IMR-90 (cell line): ENCODE measurements at regions not wholly inside any gene's neighbourhood (a gene's known extent, or its start where the extent isn't known, plus 50 kb on each side); places are given as distances from the start of the nearest gene placed in this dataset.

Experiments used
- ATAC-seq: fragments of 200-7000 bp; cut with Tn5 transposase; 2 replicates; pipeline ENCODE4 v1.9.1; 2020; ENCODE audit warnings: low read depth, mild to moderate bottlenecking, moderate library complexity
- BruUV-seq: library from RNA; stranded (reverse); fragments of 400-500 nt; replicated peaks from 2 replicates; lab custom pipeline; 2021; lab: Mats Ljungman, UMichigan
- CTCF ChIA-PET: fragments of 300-600 bp; formaldehyde crosslinking; extraction: SDS; loops from one replicate; lab custom pipeline; 2021; ENCODE audit warnings: antibody characterized with exemption; lab: Yijun Ruan, JAX
- POLR2A ChIA-PET: fragments of 300-600 bp; sonication (Branson Sonifier 250); formaldehyde crosslinking; loops from one replicate; lab custom pipeline; 2022; ENCODE audit warnings: antibody characterized with exemption; ENCODE audit not compliant: unreplicated experiment; lab: Charles Lee
- DNase-seq: peaks from one replicate; pipeline ENCODE4 v3.0.0; 2013
- H2AFZ ChIP-seq: replicated peaks from 2 replicates; pipeline ENCODE3; 2013; ENCODE audit warnings: low read length, mild to moderate bottlenecking; ENCODE audit not compliant: poor library complexity
- H2AK5ac ChIP-seq: 2 replicates; pipeline ENCODE4 v1.6.1; 2013; ENCODE audit warnings: low read depth, low read length, inconsistent platforms
- H2AK9ac ChIP-seq: replicated peaks from 2 replicates; pipeline ENCODE3; 2013; ENCODE audit warnings: mild to moderate bottlenecking, low read depth, low read length, moderate library complexity; ENCODE audit not compliant: poor library complexity
- H2BK120ac ChIP-seq: 2 replicates; pipeline ENCODE4 v1.6.1; 2013; ENCODE audit warnings: low read depth, low read length, inconsistent platforms
- H2BK15ac ChIP-seq: 3 replicates; pipeline ENCODE4 v1.6.1; 2013; ENCODE audit warnings: low read depth, low read length, inconsistent platforms
- H2BK20ac ChIP-seq: 2 replicates; pipeline ENCODE4 v1.6.1; 2013; ENCODE audit warnings: low read depth, mild to moderate bottlenecking, inconsistent platforms, low read length, moderate library complexity
- H2BK5ac ChIP-seq: 2 replicates; pipeline ENCODE4 v1.6.1; 2013; ENCODE audit warnings: mild to moderate bottlenecking, low read depth, low read length, inconsistent platforms; ENCODE audit not compliant: poor library complexity, severe bottlenecking
- H3K14ac ChIP-seq: replicated peaks from 2 replicates; pipeline ENCODE4 v1.6.1; 2013; ENCODE audit warnings: low read depth, low read length, inconsistent platforms
- H3K18ac ChIP-seq: 2 replicates; pipeline ENCODE4 v1.6.1; 2013; ENCODE audit warnings: low read depth, low read length, control low read depth
- H3K23ac ChIP-seq: 2 replicates; pipeline ENCODE4 v1.6.1; 2013; ENCODE audit warnings: low read depth, low read length, inconsistent platforms
- H3K27ac ChIP-seq: 2 replicates; pipeline ENCODE4 v1.5.1; 2013; ENCODE audit warnings: mild to moderate bottlenecking, control low read depth, low read length; ENCODE audit not compliant: insufficient read depth
- H3K27me3 ChIP-seq: 2 replicates; pipeline ENCODE4 v1.6.1; 2013; ENCODE audit warnings: low read length; ENCODE audit not compliant: control insufficient read depth, insufficient read depth
- H3K36me3 ChIP-seq: 2 replicates; pipeline ENCODE4 v1.6.1; 2013; ENCODE audit warnings: low read length, mixed read lengths; ENCODE audit not compliant: control insufficient read depth, insufficient read depth
- H3K4ac ChIP-seq: 2 replicates; pipeline ENCODE4 v1.6.1; 2013; ENCODE audit warnings: low read depth, low read length, inconsistent platforms
- H3K4me1 ChIP-seq: 2 replicates; pipeline ENCODE4 v1.6.1; 2013; ENCODE audit warnings: low read length, mixed read lengths; ENCODE audit not compliant: control insufficient read depth, insufficient read depth
- H3K4me2 ChIP-seq: 2 replicates; pipeline ENCODE4 v1.6.1; 2013; ENCODE audit warnings: low read depth, mild to moderate bottlenecking, control low read depth, low read length, moderate library complexity
- H3K4me3 ChIP-seq: 2 replicates; pipeline ENCODE4 v1.5.1; 2013; ENCODE audit warnings: low read depth, mild to moderate bottlenecking, control low read depth, low read length, moderate library complexity; ENCODE audit not compliant: insufficient read depth
- H3K56ac ChIP-seq: 2 replicates; pipeline ENCODE4 v1.6.1; 2013; ENCODE audit warnings: low read length, inconsistent platforms; ENCODE audit not compliant: insufficient read depth; ENCODE audit errors: extremely low read depth
- H3K79me1 ChIP-seq, 2 experiments: 2 replicates each; pipeline ENCODE4 v1.6.1; 2013; ENCODE audit warnings: low read length in 2 of 2, inconsistent platforms in 1 of 2, low read depth in 1 of 2
- H3K9ac ChIP-seq: 2 replicates; pipeline ENCODE4 v1.6.1; 2013; ENCODE audit warnings: low read depth, low read length, control low read depth
- H3K9me1 ChIP-seq: 2 replicates; pipeline ENCODE4 v1.6.1; 2013; ENCODE audit warnings: low read length, inconsistent platforms; ENCODE audit not compliant: insufficient read depth
- H3K9me3 ChIP-seq: 2 replicates; pipeline ENCODE4 v1.6.1; 2013; ENCODE audit warnings: low read length; ENCODE audit not compliant: control insufficient read depth, insufficient read depth
- H4K20me1 ChIP-seq: 2 replicates; pipeline ENCODE4 v1.6.1; 2013; ENCODE audit warnings: low read length, inconsistent platforms; ENCODE audit not compliant: insufficient read depth
- H4K5ac ChIP-seq: 2 replicates; pipeline ENCODE4 v1.6.1; 2013; ENCODE audit warnings: mild to moderate bottlenecking, low read depth, low read length, control low read depth
- H4K8ac ChIP-seq, 2 experiments: 2 replicates each; pipeline ENCODE4 v1.6.1; 2013; ENCODE audit warnings: low read depth in 2 of 2, low read length in 2 of 2, control low read depth in 1 of 2, inconsistent platforms in 1 of 2
- H4K91ac ChIP-seq: 2 replicates; pipeline ENCODE4 v1.6.1; 2013; ENCODE audit warnings: low read depth, low read length, inconsistent platforms; ENCODE audit not compliant: insufficient read depth
- BHLHE40 ChIP-seq: fragments of 150-350 bp; IDR thresholded peaks from 2 replicates; pipeline ENCODE4 v1.6.1; 2016; ENCODE audit warnings: mild to moderate bottlenecking, low read depth, low read length
- CEBPB ChIP-seq: IDR thresholded peaks from 2 replicates; pipeline ENCODE4 v1.6.1; 2012; ENCODE audit warnings: low read depth, low read length, improper control_type of control experiment
- CHD1 ChIP-seq: IDR thresholded peaks from 2 replicates; pipeline ENCODE4 v1.6.1; 2012; ENCODE audit warnings: low read depth, low read length, improper control_type of control experiment
- FOS ChIP-seq: fragments of 150-350 bp; IDR thresholded peaks from 2 replicates; pipeline ENCODE4 v1.6.1; 2016; ENCODE audit warnings: low read depth, low read length
- NFE2L2 ChIP-seq: fragments of 150-350 bp; IDR thresholded peaks from 2 replicates; pipeline ENCODE4 v1.6.1; 2016; ENCODE audit warnings: low read depth, mild to moderate bottlenecking, low read length
- POLR2A ChIP-seq: IDR thresholded peaks from 2 replicates; pipeline ENCODE4 v1.6.1; 2012; ENCODE audit warnings: mild to moderate bottlenecking, low read depth, low read length
- RAD21 ChIP-seq: IDR thresholded peaks from 2 replicates; pipeline ENCODE4 v1.6.1; 2012; ENCODE audit warnings: low read length, improper control_type of control experiment
- RCOR1 ChIP-seq: IDR thresholded peaks from 2 replicates; pipeline ENCODE4 v1.6.1; 2012; ENCODE audit warnings: mild to moderate bottlenecking, low read length, improper control_type of control experiment; ENCODE audit not compliant: insufficient replicate concordance
- RFX5 ChIP-seq: IDR thresholded peaks from 2 replicates; pipeline ENCODE4 v1.8.0; 2012; ENCODE audit warnings: low read depth, mild to moderate bottlenecking, low read length, moderate library complexity
- SMC3 ChIP-seq: fragments of 150-350 bp; IDR thresholded peaks from 2 replicates; pipeline ENCODE4 v1.6.1; 2016; ENCODE audit warnings: low read depth, mild to moderate bottlenecking, antibody characterized with exemption, low read length, moderate library complexity
- USF2 ChIP-seq: fragments of 150-350 bp; IDR thresholded peaks from 2 replicates; pipeline ENCODE4 v1.6.1; 2017; ENCODE audit warnings: mild to moderate bottlenecking, antibody characterized with exemption, low read length, low read depth
- WGBS, 2 experiments: methylation state at CpG; one replicate each; pipeline versions ENCODE4 v1.1.5 to v1.1.7; 2013; ENCODE audit warnings: missing lambda C conversion rate in 2 of 2; ENCODE audit not compliant: insufficient read length in 1 of 2; ENCODE audit errors: extremely low coverage in 2 of 2; 5-methylcytosine and 5-hydroxymethylcytosine counted together
- dilution Hi-C: fragments of 300-500 bp; cut with HindIII; formaldehyde crosslinking; loops from one replicate; pipeline ENCODE4 v1.14.3; 2018; ENCODE audit warnings: low sequenced_read_pairs; ENCODE audit not compliant: unreplicated experiment
- in situ Hi-C: fragments of 300-500 bp; cut with MboI; formaldehyde crosslinking; loops from 3 replicates; pipeline ENCODE4 v1.14.3; 2019; ENCODE audit warnings: low sequenced_read_pairs, inconsistent platforms, mixed read lengths
- intact Hi-C: fragments of 100-400 bp; cut with micrococcal nuclease; formaldehyde crosslinking; loops from 2 replicates; pipeline ENCODE4 v1.10.0; 2022

- ATAC-seq (no peak), DNase-seq (no peak)
- Histone ChIP-seq H2AFZ (no peak overlapping the region), H3K4me2 (no peak overlapping the region), H3K27ac (no peak overlapping the region), H3K23ac (no peak overlapping the region), H3K4ac (no peak overlapping the region), H3K79me1 (no peaks in the 10 kb centered on the region), H2BK15ac (no peak overlapping the region), H3K4me3 (no peak overlapping the region), H3K27me3 (no peaks in the 10 kb centered on the region), H3K9ac (no peak overlapping the region), H4K8ac (no peak overlapping the region), H4K91ac (no peak overlapping the region), H4K20me1 (no peaks in the 10 kb centered on the region), H2AK9ac (no peak overlapping the region), H2BK20ac (no peak overlapping the region), H3K9me1 (no peaks in the 10 kb centered on the region), H3K14ac (no peak overlapping the region), H4K5ac (no peak overlapping the region), H2BK120ac (no peak overlapping the region), H3K36me3 (no peaks in the 10 kb centered on the region), H2BK5ac (no peak overlapping the region), H2AK5ac (no peak overlapping the region), H3K9me3 (no peaks in the 10 kb centered on the region), H3K56ac (no peak overlapping the region), H3K18ac (no peak overlapping the region), H3K4me1 (peaks cover 4% of the 10 kb centered on the region)
- in situ Hi-C loops: no loop called here
- dilution Hi-C loops: no loop called here
- TF ChIP-seq NFE2L2 (no peak), CEBPB (no peak), FOS (no peak), BHLHE40 (no peak), CHD1 (no peak), RAD21 (no peak), POLR2A (no peak), RFX5 (no peak), USF2 (no peak), SMC3 (no peak), RCOR1 (no peak)
- no CpG with 5 or more reads among the region's 9 CpGs for WGBS, 2 experiments
- intact Hi-C loops: no loop called here
- ChIA-PET CTCF (interaction anchor here (1.1 kb wide), 1 partner anchor 19 kb away, joined by 3 read pairs; no protein-coding TSS in a partner anchor), POLR2A (interaction anchor here (0.6 kb wide), 1 partner anchor 1227 kb away, joined by 3 read pairs; no protein-coding TSS in a partner anchor)
- BruUV-seq: no TSS peak
Observed at GRCh38 chr1:96519851-96520578, 201.6 kb upstream of the PTBP2 start.
